ENCODE measurements at regions not wholly inside any gene's neighbourhood (a gene's known extent, or its start where the extent isn't known, plus 50 kb on each side); places are given as distances from the start of the nearest gene placed in this dataset.
"Not testable (repeated sequence)": the region's sequence is repeated elsewhere in the genome, so short reads cannot be mapped to it uniquely, and the experiment has no call there.

DNA sequence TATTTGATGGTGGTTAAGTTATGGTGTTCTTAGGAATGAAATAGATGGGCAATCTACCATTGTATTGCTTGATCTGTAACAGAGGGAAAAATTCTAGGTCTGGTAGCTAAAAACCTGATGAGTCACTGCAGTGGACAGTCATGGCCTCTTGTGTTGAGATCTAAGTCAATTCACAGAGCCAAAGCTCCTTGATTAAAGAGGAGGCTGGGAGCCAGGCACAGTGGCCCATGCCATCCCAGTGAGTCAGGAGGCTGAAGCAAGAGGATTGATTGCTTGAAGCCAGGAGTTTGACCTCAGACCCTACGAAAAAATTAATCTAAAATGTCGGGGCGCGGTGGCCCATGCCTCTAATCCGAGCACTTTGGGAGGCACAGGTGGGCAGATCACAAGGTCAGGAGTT is 67.1 kb upstream of the KPNA3 start:
- intact Hi-C loops (cut with DNase I) = no loop called here
- DNase-seq (ENCODE audit: low spot score) = no peak
- ATAC-seq = no peak

DNA sequence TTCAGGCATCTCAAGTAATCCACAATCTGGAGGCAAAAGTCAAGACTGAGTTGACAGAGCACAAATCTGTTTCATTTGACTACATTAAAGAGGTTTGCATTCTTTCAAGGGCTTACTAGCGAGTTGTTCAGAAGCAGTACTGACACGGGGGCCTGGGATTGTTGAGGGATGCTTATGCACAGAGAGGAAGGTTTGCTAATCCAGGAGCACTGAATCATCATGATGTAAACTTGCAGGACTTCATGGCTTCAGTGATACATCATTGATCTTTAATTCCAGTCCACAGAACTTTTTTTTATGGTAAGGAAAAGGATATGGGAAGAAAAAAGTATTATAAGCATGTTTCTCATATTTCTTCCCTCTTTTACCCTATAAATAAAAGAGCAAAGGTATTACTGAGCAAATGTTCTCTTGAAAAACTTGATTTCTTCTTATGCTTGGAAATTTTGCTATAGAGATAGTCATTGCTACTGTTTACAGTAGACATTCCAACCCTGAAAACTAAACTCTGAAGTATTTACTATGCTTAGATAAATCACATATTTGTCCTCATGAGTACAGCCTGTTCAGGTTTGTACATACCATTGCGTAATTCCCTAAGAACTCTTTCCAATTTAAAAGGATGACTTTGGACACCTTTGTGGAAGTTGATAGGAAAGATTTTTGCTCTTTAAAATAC is 65.8 kb upstream of the KPNA3 start:
- peak; percentile 74 for ATAC-seq
- intact Hi-C loops (cut with DNase I) = no loop called here
- DNase-seq (ENCODE audit: low spot score) = no peak

DNA sequence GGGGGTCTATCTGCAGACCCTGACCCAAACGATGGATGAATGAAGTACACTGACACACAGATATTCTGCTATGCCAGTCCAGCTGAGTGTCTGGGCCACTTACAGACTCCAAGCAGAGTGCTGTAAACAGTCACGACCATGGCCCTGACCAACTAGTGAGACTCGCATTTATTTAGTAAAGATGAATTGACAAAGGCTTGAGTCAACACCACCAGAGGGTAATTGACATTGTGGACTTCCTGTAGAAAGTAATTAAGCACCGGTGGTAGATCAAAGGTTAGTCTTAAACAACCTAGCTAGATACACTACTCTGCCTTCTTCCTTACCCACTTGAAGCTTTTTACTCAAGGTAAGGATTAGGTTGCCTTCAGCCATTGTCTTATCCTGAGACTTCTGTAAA is 63.4 kb upstream of the KPNA3 start:
- intact Hi-C loops (cut with DNase I) = no loop called here
- DNase-seq (ENCODE audit: low spot score) (no peak), ATAC-seq (no peak)

DNA sequence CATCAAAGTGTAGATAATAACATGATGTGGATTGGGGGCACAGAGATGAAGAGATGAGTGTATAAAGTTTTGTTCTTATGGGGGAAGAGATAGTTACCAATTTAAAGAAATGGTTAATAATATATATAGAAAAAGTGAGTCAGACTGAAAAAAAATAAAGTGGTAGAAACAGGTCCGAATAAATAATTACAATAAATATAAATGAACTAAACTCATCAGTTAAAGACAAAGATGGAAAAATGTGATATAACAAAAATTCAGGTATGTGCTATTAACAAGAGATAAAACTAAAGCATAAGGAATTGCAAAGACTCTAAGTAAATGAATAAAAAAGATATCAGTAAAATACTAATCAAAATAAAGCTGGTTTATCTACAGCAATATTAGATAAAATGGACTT is 61.1 kb upstream of the KPNA3 start:
- no peak for DNase-seq (ENCODE audit: low spot score)
- no peak for ATAC-seq
- intact Hi-C loops (cut with DNase I) = no loop called here

DNA sequence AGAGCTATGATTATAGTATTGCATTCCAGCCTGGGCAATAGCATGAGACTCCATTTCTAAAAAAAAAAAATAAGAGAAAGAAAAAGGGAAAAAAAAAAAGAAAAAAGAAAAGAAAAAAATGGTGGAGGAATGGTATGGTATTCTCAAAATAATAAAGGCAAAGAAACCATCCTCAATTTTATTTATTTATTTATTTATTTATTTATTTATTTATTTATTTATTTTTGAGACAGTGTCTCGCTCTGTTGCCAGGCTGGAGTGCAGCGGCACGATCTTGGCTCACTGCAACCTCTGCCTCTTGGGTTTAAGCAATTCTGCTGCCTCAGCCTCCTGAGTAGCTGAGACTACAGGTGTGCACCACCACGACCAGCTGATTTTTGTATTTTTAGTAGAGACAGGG is 60.0 kb upstream of the KPNA3 start:
- ATAC-seq; intact Hi-C loops (cut with DNase I); DNase-seq (ENCODE audit: low spot score): not testable (repeated sequence)

DNA sequence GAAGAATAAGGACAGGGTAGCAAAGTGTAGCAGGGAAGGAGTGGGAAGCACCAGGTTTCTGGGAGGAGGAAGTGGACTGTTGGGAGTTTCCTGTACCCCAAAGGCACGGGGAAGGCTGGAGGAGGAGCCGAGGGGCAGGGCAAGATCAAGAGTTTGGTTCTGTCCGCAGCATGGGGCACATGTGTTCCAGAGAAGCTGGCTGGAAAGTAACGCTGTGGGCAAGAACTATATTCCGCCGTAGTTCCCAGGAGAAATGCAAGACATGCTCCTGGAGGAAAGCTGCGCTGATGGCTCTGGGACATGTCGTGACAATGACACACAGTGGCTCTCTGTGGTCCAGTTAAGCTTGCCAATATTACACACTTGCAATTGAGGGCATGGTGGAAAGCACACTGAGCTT is 51.7 kb upstream of the KPNA3 start:
- DNase-seq (ENCODE audit: low spot score) (no peak), ATAC-seq (no peak)
- intact Hi-C loops (cut with DNase I) = no loop called here

Measured in sciatic nerve (tissue), 2 donors.